Stomach (tissue), 8 donors: ENCODE measurements at regions not wholly inside any gene's neighbourhood (a gene's known extent, or its start where the extent isn't known, plus 50 kb on each side); places are given as distances from the start of the nearest gene placed in this dataset.

Experiments
- DNase-seq, 2 donors: peaks; one replicate each; pipeline versions ENCODE4 v3.0.0 to v3.0.0-alpha.2; 2013 to 2019
- H3K27ac ChIP-seq, 5 donors: fragments of 200-600 bp in 4 of 5; sonication (generic) in 4 of 5; one replicate each; pipeline ENCODE4 v1.5.1; 2013 to 2019; ENCODE audit warnings: mild to moderate bottlenecking in 1 of 5, moderate library complexity in 1 of 5
- H3K27me3 ChIP-seq, 3 donors: fragments of 200-600 bp; sonication (generic); one replicate each; pipeline ENCODE4 v1.5.1; 2017 to 2019; ENCODE audit warnings: mixed run types in 1 of 3
- H3K36me3 ChIP-seq, 4 donors: fragments of 200-600 bp; sonication (generic); 1 replicate in 3 of 4; 2 replicates in 1 of 4; pipeline ENCODE4 v1.5.1; 2016 to 2019
- H3K4me1 ChIP-seq, 4 donors: fragments of 200-600 bp; sonication (generic); one replicate each; pipeline ENCODE4 v1.5.1; 2016 to 2019
- H3K4me3 ChIP-seq, 4 donors: fragments of 200-600 bp; sonication (generic) in 3 of 4; one replicate each; pipeline ENCODE4 v1.5.1; 2016 to 2019; ENCODE audit warnings: mild to moderate bottlenecking in 1 of 4
- H3K9me3 ChIP-seq, 4 donors: fragments of 200-600 bp; sonication (generic); one replicate each; pipeline ENCODE4 v1.5.1; 2016 to 2019
- EP300 ChIP-seq: sonication (generic); formaldehyde crosslinking; IDR thresholded peaks from one replicate; pipeline ENCODE4 v1.6.1; 2017; ENCODE audit warnings: antibody characterized with exemption
- POLR2A ChIP-seq, 4 donors: fragments of 450-650 bp; IDR thresholded peaks; one replicate each; pipeline ENCODE4 v1.6.1; 2016; ENCODE audit warnings: antibody characterized with exemption in 4 of 4, control low read depth in 2 of 4, mild to moderate bottlenecking in 1 of 4, moderate library complexity in 1 of 4
- POLR2AphosphoS5 ChIP-seq, 3 donors: sonication (generic); formaldehyde crosslinking; IDR thresholded peaks; one replicate each; pipeline ENCODE4 v1.6.1; 2016; ENCODE audit warnings: antibody characterized with exemption in 3 of 3
- WGBS, 5 donors: extraction: QIAGEN DNeasy Blood & Tissue Kit in 3 of 5; methylation state at CpG; one replicate each; pipeline versions ENCODE4 v1.1.5 to v1.1.7; 2013 to 2018; 5-methylcytosine and 5-hydroxymethylcytosine counted together
- intact Hi-C: fragments of 100-400 bp; cut with DNase I; formaldehyde crosslinking; loops from one replicate; pipeline ENCODE4 v1.15.1; 2023; ENCODE audit warnings: low total_unique reads
- TF ChIP-seq, protein P1 (sequence below), 7 experiments: fragments of 450-650 bp in 4 of 7; fragments of 200-600 bp in 3 of 7; sonication (generic) in 3 of 7; IDR thresholded peaks; one replicate each; pipeline ENCODE4 v1.5.1; 2016 to 2019; ENCODE audit warnings: antibody characterized with exemption in 7 of 7, control low read depth in 2 of 7, mild to moderate bottlenecking in 1 of 7
- donor health status: healthy with polysubstance abuse.
- donor health status: Bipolar disorder and iron deficiency.
- donor health status: healthy.

DNA sequence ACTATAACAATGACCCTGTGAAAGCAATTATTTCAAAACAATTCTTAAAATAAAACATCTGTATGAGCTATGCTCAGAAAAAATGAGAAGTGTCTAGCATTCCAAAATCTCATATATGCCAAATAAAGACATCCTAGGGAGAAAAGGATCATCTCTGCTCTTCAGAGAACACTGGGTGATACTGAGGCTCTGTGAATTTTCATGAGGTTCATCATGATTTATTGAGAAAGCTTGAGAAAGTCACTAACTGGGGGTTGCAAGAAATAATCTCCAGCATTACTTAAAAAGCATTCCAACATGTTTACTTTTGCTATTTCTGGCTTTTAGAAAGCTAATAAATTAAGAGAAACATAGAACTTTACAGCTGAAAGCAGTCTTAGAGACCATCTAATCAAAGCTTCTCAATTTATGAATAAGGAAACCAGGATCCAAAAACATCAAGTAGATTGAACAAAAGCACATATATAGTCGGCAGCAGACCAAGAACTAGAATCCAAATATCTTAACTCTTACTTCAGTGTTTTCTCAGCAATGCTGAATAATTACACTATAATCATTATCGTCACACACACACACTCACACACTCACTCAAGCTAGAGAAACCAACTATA lies 372.8 kb downstream of the NR2F1-AS1 start:
- WGBS, 5 donors = 67 to 80% (median 77%) methylated on average over 2 of the region's 2 CpGs
- H3K9me3 ChIP-seq = no peaks in the 10 kb centered on the region
- peak overlapping the region in 3 of 5 donors; percentile 35 to 53 (median 47) for H3K27ac ChIP-seq
- intact Hi-C loops = no loop called here
- no peak overlapping the region for H3K4me3 ChIP-seq
- no peaks in the 10 kb centered on the region for H3K27me3 ChIP-seq
- no peaks in the 10 kb centered on the region for H3K36me3 ChIP-seq
- peaks cover 0 to 17% (median 0%) of the 10 kb centered on the region in 4 donors for H3K4me1 ChIP-seq
- DNase-seq = peak in 1 of 2 donors; percentile 71
- TF ChIP-seq POLR2A (IDR thresholded peaks at IDR 0.05) = no peak
- no peak for TF ChIP-seq POLR2AphosphoS5 (IDR thresholded peaks at IDR 0.05)
- no peak for TF ChIP-seq EP300
- TF ChIP-seq, protein P1, sequence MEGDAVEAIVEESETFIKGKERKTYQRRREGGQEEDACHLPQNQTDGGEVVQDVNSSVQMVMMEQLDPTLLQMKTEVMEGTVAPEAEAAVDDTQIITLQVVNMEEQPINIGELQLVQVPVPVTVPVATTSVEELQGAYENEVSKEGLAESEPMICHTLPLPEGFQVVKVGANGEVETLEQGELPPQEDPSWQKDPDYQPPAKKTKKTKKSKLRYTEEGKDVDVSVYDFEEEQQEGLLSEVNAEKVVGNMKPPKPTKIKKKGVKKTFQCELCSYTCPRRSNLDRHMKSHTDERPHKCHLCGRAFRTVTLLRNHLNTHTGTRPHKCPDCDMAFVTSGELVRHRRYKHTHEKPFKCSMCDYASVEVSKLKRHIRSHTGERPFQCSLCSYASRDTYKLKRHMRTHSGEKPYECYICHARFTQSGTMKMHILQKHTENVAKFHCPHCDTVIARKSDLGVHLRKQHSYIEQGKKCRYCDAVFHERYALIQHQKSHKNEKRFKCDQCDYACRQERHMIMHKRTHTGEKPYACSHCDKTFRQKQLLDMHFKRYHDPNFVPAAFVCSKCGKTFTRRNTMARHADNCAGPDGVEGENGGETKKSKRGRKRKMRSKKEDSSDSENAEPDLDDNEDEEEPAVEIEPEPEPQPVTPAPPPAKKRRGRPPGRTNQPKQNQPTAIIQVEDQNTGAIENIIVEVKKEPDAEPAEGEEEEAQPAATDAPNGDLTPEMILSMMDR (IDR thresholded peaks at IDR 0.05) = no peak

GRCh38 chr5:93206203-93206602 lies 374.8 kb downstream of the NR2F1-AS1 start:
- 85 to 94% (median 90%) methylated on average over 3 of the region's 3 CpGs for WGBS, 5 donors
- DNase-seq = no peak
- H3K4me1 ChIP-seq = peaks cover 0 to 17% (median 0%) of the 10 kb centered on the region in 4 donors
- H3K27ac ChIP-seq = no peak overlapping the region
- no peak for TF ChIP-seq POLR2A (IDR thresholded peaks at IDR 0.05)
- TF ChIP-seq, protein P1 (IDR thresholded peaks at IDR 0.05) = no peak
- no peak overlapping the region for H3K4me3 ChIP-seq
- intact Hi-C loops = no loop called here
- H3K27me3 ChIP-seq = no peaks in the 10 kb centered on the region
- H3K36me3 ChIP-seq = no peaks in the 10 kb centered on the region
- H3K9me3 ChIP-seq = no peaks in the 10 kb centered on the region

DNA sequence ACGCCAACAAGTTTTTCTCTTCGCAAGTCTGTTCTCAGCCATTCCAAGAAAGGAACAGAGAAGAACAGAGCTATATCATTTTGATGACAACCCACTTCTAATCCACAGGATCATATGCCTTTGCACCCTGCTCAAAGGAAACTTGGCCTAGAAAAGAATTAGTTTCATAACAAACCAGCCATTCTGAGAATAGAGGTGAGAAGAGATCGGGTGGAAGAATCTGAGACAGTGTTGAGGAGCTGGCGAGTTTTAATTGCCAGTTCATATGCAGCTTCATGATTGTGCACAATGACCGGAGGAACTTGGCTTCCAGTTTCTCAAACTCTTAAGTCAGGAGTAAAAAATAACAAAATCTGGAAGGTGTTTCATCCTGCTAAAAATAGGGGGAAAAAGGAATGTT lies 380.0 kb downstream of the NR2F1-AS1 start:
- no peaks in the 10 kb centered on the region for H3K36me3 ChIP-seq
- intact Hi-C loops = no loop called here
- TF ChIP-seq EP300 = no peak
- TF ChIP-seq POLR2A (IDR thresholded peaks at IDR 0.05) = no peak
- TF ChIP-seq, protein P1 (IDR thresholded peaks at IDR 0.05) = no peak
- TF ChIP-seq POLR2AphosphoS5 (IDR thresholded peaks at IDR 0.05) = no peak
- DNase-seq = no peak
- H3K9me3 ChIP-seq = no peaks in the 10 kb centered on the region
- no peak overlapping the region for H3K4me3 ChIP-seq
- H3K4me1 ChIP-seq = no peaks in the 10 kb centered on the region
- peak overlapping the region in 1 of 5 donors; percentile 2 for H3K27ac ChIP-seq
- no peaks in the 10 kb centered on the region for H3K27me3 ChIP-seq
- 68 to 86% (median 81%) methylated on average over 5 of the region's 5 CpGs for WGBS, 5 donors

DNA sequence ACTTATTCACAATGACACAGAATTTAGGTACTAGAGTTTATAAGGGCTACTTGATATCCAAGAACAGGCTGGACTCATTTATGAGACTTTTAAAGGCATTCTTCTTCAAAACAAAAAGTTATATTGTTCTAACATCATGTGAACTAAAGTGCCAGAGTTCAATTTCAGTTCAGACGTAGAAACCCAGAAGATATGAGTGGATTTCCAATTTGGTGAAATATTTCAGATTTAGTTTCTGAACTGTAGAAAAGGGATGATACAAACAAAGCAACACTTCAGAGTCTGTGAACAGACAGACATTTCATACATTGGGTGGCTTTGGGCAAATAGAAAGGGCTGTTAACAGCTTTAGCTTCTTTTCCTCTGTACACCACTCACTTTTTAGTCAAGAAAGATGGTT lies 384.0 kb downstream of the NR2F1-AS1 start:
- 65 to 74% (median 67%) methylated on average over 1 of the region's 1 CpG for WGBS, 5 donors
- H3K4me1 ChIP-seq = peaks cover 0 to 11% (median 4%) of the 10 kb centered on the region in 4 donors
- no peaks in the 10 kb centered on the region for H3K36me3 ChIP-seq
- H3K9me3 ChIP-seq = no peaks in the 10 kb centered on the region
- intact Hi-C loops = no loop called here
- TF ChIP-seq EP300 = no peak
- TF ChIP-seq, protein P1 (IDR thresholded peaks at IDR 0.05) = no peak
- TF ChIP-seq POLR2AphosphoS5 (IDR thresholded peaks at IDR 0.05) = no peak
- no peak for TF ChIP-seq POLR2A (IDR thresholded peaks at IDR 0.05)
- H3K27me3 ChIP-seq = no peaks in the 10 kb centered on the region
- no peak for DNase-seq
- H3K27ac ChIP-seq = no peak overlapping the region
- H3K4me3 ChIP-seq = no peak overlapping the region
